SK-N-SH treated with all-trans-retinoic acid at 6 μM for 48 hours (cell line): ENCODE measurements at regions not wholly inside any gene's neighbourhood (a gene's known extent, or its start where the extent isn't known, plus 50 kb on each side); places are given as distances from the start of the nearest gene placed in this dataset.

Source experiments
- ATAC-seq: fragments of 200-7000 bp; cut with Tn5 transposase; 3 replicates; pipeline ENCODE4 v1.9.1; 2020; ENCODE audit warnings: mild to moderate bottlenecking, moderate library complexity
- BACH2 ChIP-seq: fragments of 250-450 bp; sonication (Bioruptor Pico); IDR thresholded peaks from 2 replicates; pipeline ENCODE4 v1.9.0; 2021; ENCODE audit warnings: mild to moderate bottlenecking, borderline replicate concordance
- CSRNP3 ChIP-seq: fragments of 250-450 bp; sonication (Bioruptor Pico); IDR thresholded peaks from 2 replicates; pipeline ENCODE4 v1.5.1; 2021; ENCODE audit warnings: mild to moderate bottlenecking, moderate library complexity
- ESRRG ChIP-seq: fragments of 250-450 bp; sonication (Bioruptor Pico); IDR thresholded peaks from 2 replicates; pipeline ENCODE4 v1.6.1; 2021; ENCODE audit warnings: mild to moderate bottlenecking
- GLIS3 ChIP-seq: fragments of 250-450 bp; sonication (Bioruptor Pico); IDR thresholded peaks from 2 replicates; pipeline ENCODE4 v1.5.0; 2020; ENCODE audit warnings: mild to moderate bottlenecking, moderate library complexity
- ISL1 ChIP-seq: fragments of 250-450 bp; sonication (Bioruptor Pico); IDR thresholded peaks from 2 replicates; pipeline ENCODE4 v2.1.2; 2022; ENCODE audit warnings: mild to moderate bottlenecking, moderate library complexity
- OSR1 ChIP-seq: fragments of 250-450 bp; sonication (Bioruptor Pico); IDR thresholded peaks from 2 replicates; pipeline ENCODE4 v1.8.0; 2022; ENCODE audit warnings: moderate library complexity, mild to moderate bottlenecking, inconsistent platforms
- PATZ1 ChIP-seq: fragments of 250-450 bp; sonication (Bioruptor Pico); IDR thresholded peaks from 2 replicates; pipeline ENCODE4 v1.8.0; 2020; ENCODE audit warnings: mild to moderate bottlenecking, moderate library complexity, borderline replicate concordance
- RARB ChIP-seq: fragments of 250-450 bp; sonication (Bioruptor Pico); IDR thresholded peaks from 2 replicates; pipeline ENCODE4 v1.8.0; 2021; ENCODE audit warnings: mild to moderate bottlenecking, moderate library complexity
- SNAI2 ChIP-seq: fragments of 250-450 bp; sonication (Bioruptor Pico); IDR thresholded peaks from 2 replicates; pipeline ENCODE4 v1.5.0; 2020; ENCODE audit warnings: mild to moderate bottlenecking, moderate library complexity
- TCF4 ChIP-seq: fragments of 250-450 bp; sonication (Bioruptor Pico); IDR thresholded peaks from 2 replicates; pipeline ENCODE4 v1.8.0; 2021; ENCODE audit warnings: mild to moderate bottlenecking, moderate library complexity, borderline replicate concordance
- TOX ChIP-seq: fragments of 250-450 bp; sonication (Bioruptor Pico); IDR thresholded peaks from 2 replicates; pipeline ENCODE4 v1.8.0; 2021; ENCODE audit warnings: mild to moderate bottlenecking, moderate library complexity, borderline replicate concordance
- ZFP3 ChIP-seq: fragments of 250-450 bp; sonication (Bioruptor Pico); IDR thresholded peaks from 2 replicates; pipeline ENCODE4 v1.5.0; 2020; ENCODE audit warnings: mild to moderate bottlenecking, moderate library complexity
- ZFP30 ChIP-seq: fragments of 450-650 bp; formaldehyde crosslinking; IDR thresholded peaks from 2 replicates; pipeline ENCODE4 v1.5.0; 2022; ENCODE audit warnings: mild to moderate bottlenecking, moderate library complexity
- ZNF70 ChIP-seq: fragments of 450-650 bp; formaldehyde crosslinking; IDR thresholded peaks from 2 replicates; pipeline ENCODE4 v1.5.0; 2020; ENCODE audit warnings: mild to moderate bottlenecking, moderate library complexity
- ZNF8 ChIP-seq: fragments of 450-650 bp; formaldehyde crosslinking; IDR thresholded peaks from 2 replicates; pipeline ENCODE4 v1.5.0; 2020; ENCODE audit warnings: mild to moderate bottlenecking, moderate library complexity
- TF ChIP-seq, protein P1 (sequence below): fragments of 250-450 bp; sonication (Bioruptor Pico); IDR thresholded peaks from 2 replicates; pipeline ENCODE4 v1.5.1; 2020; ENCODE audit warnings: low read depth, mild to moderate bottlenecking, moderate library complexity
- TF ChIP-seq, protein P2 (sequence below): fragments of 250-450 bp; sonication (Bioruptor Pico); IDR thresholded peaks from 2 replicates; pipeline ENCODE4 v1.5.0; 2020; ENCODE audit warnings: mild to moderate bottlenecking, moderate library complexity

GRCh38 chr4:160180211-160180610 is 1077.3 kb downstream of the RAPGEF2 start:
- no peak for ATAC-seq
- no peak for TF ChIP-seq RARB (CRISPR knock-in tag)
- 0 out of 2 replicates have a peak, but pooled peaks have one; percentile 23 for TF ChIP-seq ISL1

DNA sequence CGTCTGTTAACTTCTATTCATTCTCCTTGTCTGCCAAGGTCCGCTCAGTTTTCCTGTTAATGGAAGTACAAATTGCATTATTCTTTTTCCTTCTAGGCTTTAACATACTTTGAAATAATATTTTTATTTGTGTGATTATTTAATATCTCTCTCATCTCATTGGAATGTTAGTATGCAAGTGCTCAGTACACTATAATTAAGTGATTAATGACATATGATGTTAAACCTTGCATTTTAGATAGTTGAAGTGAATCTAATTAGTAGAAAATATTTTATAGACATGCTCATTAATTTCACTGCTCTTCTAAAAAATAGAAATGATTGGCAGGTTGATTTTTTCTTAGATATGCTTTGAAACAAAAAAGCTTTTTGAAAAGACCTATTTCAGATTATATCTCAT is 1079.8 kb downstream of the RAPGEF2 start:
- TF ChIP-seq ZNF70 (CRISPR knock-in tag) (no peak), GLIS3 (CRISPR knock-in tag) (0 out of 2 replicates have a peak, but pooled peaks have one; percentile 48), ZNF8 (CRISPR knock-in tag) (no peak), BACH2 (CRISPR knock-in tag) (no peak), TCF4 (CRISPR knock-in tag) (peak; percentile 22; the same call in 1 of the 2 replicates), ISL1 (peak; percentile 97), PATZ1 (0 out of 2 replicates have a peak, but pooled peaks have one; percentile 21)
- TF ChIP-seq, protein P1, sequence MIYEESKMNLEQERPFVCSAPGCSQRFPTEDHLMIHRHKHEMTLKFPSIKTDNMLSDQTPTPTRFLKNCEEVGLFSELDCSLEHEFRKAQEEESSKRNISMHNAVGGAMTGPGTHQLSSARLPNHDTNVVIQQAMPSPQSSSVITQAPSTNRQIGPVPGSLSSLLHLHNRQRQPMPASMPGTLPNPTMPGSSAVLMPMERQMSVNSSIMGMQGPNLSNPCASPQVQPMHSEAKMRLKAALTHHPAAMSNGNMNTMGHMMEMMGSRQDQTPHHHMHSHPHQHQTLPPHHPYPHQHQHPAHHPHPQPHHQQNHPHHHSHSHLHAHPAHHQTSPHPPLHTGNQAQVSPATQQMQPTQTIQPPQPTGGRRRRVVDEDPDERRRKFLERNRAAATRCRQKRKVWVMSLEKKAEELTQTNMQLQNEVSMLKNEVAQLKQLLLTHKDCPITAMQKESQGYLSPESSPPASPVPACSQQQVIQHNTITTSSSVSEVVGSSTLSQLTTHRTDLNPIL (CRISPR knock-in tag) = peak; percentile 69; the same call in 1 of the 2 replicates
- TF ChIP-seq, protein P2, sequence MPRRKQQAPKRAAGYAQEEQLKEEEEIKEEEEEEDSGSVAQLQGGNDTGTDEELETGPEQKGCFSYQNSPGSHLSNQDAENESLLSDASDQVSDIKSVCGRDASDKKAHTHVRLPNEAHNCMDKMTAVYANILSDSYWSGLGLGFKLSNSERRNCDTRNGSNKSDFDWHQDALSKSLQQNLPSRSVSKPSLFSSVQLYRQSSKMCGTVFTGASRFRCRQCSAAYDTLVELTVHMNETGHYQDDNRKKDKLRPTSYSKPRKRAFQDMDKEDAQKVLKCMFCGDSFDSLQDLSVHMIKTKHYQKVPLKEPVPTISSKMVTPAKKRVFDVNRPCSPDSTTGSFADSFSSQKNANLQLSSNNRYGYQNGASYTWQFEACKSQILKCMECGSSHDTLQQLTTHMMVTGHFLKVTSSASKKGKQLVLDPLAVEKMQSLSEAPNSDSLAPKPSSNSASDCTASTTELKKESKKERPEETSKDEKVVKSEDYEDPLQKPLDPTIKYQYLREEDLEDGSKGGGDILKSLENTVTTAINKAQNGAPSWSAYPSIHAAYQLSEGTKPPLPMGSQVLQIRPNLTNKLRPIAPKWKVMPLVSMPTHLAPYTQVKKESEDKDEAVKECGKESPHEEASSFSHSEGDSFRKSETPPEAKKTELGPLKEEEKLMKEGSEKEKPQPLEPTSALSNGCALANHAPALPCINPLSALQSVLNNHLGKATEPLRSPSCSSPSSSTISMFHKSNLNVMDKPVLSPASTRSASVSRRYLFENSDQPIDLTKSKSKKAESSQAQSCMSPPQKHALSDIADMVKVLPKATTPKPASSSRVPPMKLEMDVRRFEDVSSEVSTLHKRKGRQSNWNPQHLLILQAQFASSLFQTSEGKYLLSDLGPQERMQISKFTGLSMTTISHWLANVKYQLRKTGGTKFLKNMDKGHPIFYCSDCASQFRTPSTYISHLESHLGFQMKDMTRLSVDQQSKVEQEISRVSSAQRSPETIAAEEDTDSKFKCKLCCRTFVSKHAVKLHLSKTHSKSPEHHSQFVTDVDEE (CRISPR knock-in tag) = no peak
- no peak for ATAC-seq

- no peak for ATAC-seq
- TF ChIP-seq TCF4 (CRISPR knock-in tag) (peak; percentile 29; the same call in 1 of the 2 replicates), ZNF8 (CRISPR knock-in tag) (no peak), ISL1 (peak; percentile 39; the same call in 1 of the 2 replicates)
Measured at GRCh38 chr4:160184884-160185283, 1082.0 kb downstream of the RAPGEF2 start.

- no peak for ATAC-seq
- TF ChIP-seq SNAI2 = no peak
Measured at GRCh38 chr4:160193787-160194186, 1090.9 kb downstream of the RAPGEF2 start.

GRCh38 chr4:160194716-160195115 is 1091.8 kb downstream of the RAPGEF2 start:
- no peak for ATAC-seq
- TF ChIP-seq ZNF8 (CRISPR knock-in tag) (no peak), BACH2 (CRISPR knock-in tag) (no peak), ZFP3 (no peak), CSRNP3 (CRISPR knock-in tag) (no peak), ZNF70 (CRISPR knock-in tag) (no peak), ESRRG (CRISPR knock-in tag) (no peak), TCF4 (CRISPR knock-in tag) (no peak), TOX (no peak), RARB (CRISPR knock-in tag) (no peak)
- TF ChIP-seq, protein P1 (CRISPR knock-in tag) = no peak

- ATAC-seq = no peak
- TF ChIP-seq GLIS3 (CRISPR knock-in tag) = no peak
- no peak for TF ChIP-seq OSR1 (CRISPR knock-in tag)
- no peak for TF ChIP-seq ISL1
- TF ChIP-seq CSRNP3 (CRISPR knock-in tag) = no peak
- TF ChIP-seq, protein P2 (CRISPR knock-in tag) = no peak
- no peak for TF ChIP-seq ZNF70 (CRISPR knock-in tag)
- TF ChIP-seq ZFP30 (CRISPR knock-in tag) = no peak
Measured at GRCh38 chr4:160202802-160203201, 1099.9 kb downstream of the RAPGEF2 start.
